RPMI8226 (cell line): ENCODE measurements at regions not wholly inside any gene's neighbourhood (a gene's known extent, or its start where the extent isn't known, plus 50 kb on each side); places are given as distances from the start of the nearest gene placed in this dataset.

Source experiments
- DNase-seq: peaks from one replicate; pipeline ENCODE4 v3.0.0-alpha.2; 2015

GRCh38 chr18:45548614-45549013 lies 66.7 kb upstream of the SLC14A2 start:
- DNase-seq: no peak

DNA sequence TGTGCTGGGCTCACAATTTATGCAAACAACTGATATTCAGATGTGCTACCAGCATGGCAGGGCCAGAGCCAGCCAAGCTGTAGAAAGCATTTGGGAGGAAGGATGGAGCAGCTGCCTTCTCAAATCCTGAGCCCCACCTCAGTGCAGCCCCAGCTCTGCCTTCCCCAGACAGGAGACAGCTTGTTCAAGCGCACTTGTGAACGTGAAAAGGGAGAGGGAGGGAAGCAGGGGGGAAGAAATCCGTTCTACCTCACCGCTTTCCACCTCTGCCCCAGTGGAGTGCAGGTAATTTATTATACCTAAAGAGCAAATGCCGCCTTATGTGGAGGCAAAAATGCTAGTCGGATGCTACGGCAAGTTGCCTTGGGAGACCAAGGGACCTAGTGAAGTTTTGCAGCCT lies 66.0 kb upstream of the SLC14A2 start:
- DNase-seq: no peak

DNA sequence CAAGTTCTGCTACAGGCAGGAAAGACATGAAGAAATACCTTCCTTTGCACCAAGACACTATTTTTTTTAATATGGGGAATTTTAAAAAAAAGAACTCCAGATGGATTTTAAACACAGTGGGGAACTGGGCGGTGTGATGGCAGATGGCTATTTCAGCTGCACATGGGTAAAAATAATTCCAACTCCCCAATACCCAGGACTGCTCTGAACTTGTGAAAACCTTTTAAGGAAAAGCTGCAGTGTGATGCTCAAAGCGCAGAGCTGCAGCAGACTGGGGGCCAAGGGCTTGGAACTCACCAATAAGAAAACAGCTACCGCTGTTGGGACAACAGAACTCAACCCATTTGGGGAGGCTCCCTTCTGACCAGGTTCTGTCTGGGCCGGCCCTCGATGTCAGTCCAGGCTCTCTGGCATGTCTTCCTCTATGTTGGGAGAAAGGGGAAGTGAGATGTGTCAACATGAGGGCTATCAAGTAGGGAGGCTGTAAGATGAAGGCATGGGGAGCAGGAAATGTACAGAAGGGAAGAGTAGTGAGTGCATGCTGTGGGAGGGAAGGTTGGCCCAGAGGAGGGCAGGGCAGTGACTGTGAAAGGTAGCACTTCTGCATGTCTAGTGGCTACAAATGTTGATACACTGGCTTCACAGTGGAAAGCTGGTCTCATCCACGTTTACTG lies 64.0 kb upstream of the SLC14A2 start:
- no peak for DNase-seq

DNA sequence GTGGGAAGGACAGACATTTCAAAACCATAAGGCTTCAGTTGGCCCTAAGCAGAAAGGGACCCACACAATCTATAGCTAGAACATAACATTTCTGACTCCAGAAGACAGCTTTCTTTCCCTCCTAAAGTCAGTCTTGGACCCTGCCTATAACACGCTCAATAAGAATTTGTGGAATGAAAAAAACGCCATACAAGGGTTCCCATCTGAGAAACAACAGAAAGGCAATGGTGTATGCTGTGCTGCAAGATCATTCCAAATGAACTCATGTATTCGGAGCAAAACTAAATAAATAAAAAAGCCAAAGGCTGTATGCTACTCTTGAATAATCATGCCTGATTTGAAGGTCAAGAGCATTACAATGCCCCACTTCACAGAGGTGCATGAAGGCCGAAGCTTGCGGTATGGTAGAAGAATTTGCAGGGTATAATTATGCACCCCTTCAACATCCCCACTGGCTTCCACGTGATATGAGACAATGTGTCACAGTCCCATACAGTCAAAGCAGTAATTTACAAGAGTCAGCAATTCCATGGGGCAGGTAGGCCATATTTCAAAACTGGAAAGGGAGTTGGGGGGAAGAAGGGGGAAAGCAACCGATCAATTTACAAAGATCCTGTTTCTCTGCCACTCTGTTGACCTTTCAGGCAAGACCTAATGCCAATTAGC lies 61.4 kb upstream of the SLC14A2 start:
- no peak for DNase-seq

GRCh38 chr18:45554389-45554737 lies 60.9 kb upstream of the SLC14A2 start:
- DNase-seq: no peak

DNA sequence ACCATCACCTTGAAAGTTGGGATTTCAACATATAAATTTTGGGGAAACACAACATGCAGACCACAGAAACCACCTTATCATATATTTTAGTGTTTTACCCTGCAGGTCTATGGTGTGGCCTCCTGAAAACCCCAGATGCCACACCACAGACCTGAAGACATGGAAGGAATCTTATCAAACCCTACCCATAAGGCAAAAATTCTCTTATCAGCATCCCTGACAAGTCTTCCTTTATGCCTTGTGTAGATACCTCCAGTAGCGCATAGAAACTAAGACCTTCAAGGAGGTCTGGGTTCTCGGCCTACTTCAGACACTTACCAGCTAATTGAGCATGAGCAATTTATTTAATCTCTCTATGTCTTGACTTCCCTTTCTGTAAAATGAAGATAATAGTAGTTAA lies 59.1 kb upstream of the SLC14A2 start:
- DNase-seq: no peak

DNA sequence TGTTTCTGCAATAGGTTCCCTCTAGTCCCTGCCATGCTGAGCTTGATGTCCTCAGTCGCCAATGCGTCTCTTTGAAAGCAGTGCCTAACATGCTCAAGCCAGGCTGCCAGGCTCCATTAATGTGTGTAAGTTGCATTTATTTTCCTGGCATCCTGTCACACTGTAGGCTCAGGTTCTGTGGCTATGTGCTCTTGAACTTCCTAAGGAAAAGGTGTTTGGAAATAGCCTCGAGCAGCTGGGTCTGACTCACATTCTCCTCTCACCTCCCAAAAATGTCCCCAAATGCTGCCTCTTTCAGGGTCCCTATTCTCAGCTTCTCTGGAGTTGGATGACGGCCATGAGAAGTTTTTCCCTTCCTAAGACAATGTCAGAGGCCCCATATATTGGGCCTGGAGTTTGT lies 58.0 kb upstream of the SLC14A2 start:
- DNase-seq: no peak

DNA sequence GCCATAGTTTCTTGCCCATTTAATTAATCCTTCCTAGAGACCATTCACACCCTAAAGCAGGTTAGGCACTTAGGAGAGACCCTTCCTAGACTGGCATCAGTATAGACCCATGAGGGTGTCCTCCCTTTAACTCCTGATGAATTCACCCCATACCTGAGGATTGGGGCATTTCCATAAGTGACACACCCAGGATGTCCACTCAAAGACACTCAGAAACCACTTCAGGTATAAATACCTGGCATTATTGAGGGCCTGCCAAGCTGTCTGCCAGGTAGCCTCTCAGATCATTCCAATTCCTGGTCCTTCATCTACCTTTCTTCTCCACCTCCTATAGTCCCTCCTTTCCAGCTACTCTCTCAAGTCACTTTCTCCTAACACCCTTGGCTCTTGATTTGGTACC lies 57.5 kb upstream of the SLC14A2 start:
- DNase-seq: no peak

DNA sequence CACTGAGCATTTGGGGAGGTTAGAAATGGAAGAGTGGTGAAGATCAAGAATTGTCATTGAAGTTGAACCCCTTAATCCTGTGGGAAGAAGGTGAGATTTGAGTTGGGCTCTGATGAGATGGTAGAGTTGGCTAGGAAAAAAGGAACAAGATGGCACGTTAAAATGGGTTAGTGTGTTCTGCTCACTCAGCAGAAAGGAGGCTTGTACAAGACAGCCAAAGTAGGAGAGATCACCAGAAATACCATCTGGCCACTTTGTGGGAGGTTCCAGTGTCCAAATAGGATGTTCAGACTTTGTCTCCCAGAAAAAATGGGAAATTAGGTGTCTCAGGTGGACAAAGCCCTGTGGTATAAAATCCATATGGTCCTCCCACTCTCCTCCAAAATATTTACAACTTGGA lies 56.0 kb upstream of the SLC14A2 start:
- no peak for DNase-seq

GRCh38 chr18:45560870-45561269 lies 54.4 kb upstream of the SLC14A2 start:
- no peak for DNase-seq

DNA sequence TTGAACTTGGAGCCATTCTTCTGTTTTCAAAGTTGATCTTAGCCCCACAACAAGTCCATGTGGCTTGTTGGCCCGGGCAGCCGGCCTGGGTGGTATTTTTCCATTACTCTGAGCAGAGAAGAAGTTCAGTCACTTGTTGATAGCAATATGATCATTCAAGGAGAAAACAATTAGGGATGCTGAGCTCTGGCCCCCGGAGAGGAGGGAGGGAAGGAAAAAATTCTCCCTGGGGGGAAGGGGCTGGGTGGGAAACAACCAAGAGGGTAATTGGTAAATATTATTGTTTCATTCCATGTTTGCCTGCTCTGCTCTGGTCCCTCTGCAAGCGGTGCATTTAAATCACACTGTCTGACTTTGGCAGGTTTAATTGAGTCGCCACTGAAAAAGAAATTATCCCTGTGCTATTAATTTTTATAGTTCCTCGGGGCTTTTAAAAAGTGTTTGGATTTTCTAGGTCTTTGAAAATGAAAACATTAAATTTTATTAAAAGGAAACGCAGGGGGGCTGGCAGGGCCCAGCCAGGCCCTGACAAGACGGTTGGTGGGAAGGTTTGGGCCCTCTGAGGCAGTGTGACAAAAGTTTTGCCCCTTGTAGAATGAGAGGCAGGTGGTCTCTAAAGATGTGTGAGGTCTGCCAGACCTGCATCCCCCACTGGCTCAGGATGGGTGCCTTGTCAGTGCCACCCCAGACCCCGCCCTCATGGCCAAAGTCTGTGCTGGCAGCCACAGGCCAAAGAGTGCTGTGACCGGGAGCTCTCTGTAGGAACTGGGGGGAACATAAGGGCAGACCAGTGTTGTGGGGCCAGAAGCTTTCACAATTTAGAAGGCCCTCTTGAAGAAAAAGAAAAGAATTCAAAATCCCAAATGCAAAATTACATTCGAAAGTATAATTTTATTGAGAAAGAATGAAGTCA lies 52.5 kb upstream of the SLC14A2 start:
- no peak for DNase-seq

GRCh38 chr18:45565280-45565970 lies 49.9 kb upstream of the SLC14A2 start:
- DNase-seq: no peak
